ENCODE measurements at regions not wholly inside any gene's neighbourhood (a gene's known extent, or its start where the extent isn't known, plus 50 kb on each side); places are given as distances from the start of the nearest gene placed in this dataset.

DNA sequence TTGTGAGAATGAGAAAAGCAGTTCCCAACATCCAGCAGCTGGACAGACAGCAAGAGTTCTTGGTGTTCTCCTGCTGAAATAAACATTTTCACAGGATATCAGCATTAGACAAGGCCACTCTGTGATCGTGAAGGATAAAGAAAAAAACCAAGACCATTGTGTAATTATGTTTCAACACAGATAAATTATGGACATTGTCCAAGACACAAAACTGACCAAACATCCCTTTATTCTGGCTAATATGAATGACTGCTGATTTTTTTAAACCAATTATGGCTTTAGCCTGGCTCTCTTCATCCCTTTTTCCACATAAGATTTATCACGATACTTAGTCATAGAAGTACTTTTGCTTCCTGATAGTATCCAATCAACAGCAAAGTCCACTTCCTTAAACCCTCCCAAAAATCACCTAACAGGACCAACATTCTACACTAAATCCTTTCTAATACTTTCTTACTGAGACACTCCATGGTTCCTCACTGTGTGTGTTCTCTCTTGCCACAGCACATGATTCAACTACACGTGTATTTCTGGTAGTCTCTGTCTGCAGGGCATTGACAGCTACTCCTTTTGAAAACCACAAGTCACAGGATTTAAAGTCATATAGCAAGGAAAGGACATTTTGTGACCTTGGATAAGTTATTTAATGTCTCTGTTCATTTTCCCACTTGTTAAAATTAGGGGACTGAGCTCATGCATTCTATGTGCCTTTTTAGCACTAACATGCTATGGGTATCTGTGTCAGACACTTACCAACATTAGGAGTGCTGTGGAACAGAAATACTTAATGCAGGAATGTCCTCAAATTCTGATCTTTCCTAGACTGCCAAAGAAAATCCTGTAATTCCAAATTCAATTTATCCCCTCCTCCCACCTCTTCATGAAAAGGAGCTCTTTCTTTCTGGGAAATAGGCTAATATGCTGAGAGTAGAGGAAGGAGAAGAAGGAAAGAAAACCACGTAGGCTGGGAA, 137.2 kb upstream of the PGRMC2 start:
- TF ChIP-seq YY1 (IDR thresholded peaks at IDR 0.05; ENCODE audit: insufficient read depth, insufficient read length) = no peak
- no peak for TF ChIP-seq ZNF274 (IDR thresholded peaks at IDR 0.05; ENCODE audit: low read depth, low read length)
- no peak for TF ChIP-seq SUZ12 (IDR thresholded peaks at IDR 0.05; ENCODE audit: extremely low read depth, insufficient read depth, insufficient read length)

Data from NT2/D1 (cell line).